HG03354 (cell line): ENCODE measurements at regions not wholly inside any gene's neighbourhood (a gene's known extent, or its start where the extent isn't known, plus 50 kb on each side); places are given as distances from the start of the nearest gene placed in this dataset.

Experiments used
- ATAC-seq: cut with Tn5 transposase; IDR thresholded peaks from one replicate; pipeline ENCODE4 v1.9.1; 2021; ENCODE audit warnings: mild to moderate bottlenecking; ENCODE audit not compliant: unreplicated experiment, poor library complexity, severe bottlenecking

DNA sequence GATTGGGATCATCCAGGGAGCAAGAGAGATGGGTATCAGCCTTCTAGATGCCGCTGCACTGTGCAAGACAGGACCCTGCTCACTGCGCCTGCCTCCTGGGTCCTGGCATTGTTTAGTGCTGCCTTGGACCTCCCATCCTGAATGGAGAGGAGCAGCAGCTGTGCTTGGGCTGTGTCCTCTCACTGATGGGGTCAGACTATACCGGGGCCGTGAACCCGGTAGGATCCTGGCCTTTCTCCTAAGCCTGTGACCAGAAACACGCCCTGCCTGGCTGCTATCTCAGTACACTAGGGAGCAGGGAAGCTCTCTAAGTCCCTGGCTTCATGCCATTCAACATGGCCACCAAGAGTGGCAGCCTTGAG lies 309.4 kb upstream of the ZNF32 start:
- ATAC-seq, result no peak

DNA sequence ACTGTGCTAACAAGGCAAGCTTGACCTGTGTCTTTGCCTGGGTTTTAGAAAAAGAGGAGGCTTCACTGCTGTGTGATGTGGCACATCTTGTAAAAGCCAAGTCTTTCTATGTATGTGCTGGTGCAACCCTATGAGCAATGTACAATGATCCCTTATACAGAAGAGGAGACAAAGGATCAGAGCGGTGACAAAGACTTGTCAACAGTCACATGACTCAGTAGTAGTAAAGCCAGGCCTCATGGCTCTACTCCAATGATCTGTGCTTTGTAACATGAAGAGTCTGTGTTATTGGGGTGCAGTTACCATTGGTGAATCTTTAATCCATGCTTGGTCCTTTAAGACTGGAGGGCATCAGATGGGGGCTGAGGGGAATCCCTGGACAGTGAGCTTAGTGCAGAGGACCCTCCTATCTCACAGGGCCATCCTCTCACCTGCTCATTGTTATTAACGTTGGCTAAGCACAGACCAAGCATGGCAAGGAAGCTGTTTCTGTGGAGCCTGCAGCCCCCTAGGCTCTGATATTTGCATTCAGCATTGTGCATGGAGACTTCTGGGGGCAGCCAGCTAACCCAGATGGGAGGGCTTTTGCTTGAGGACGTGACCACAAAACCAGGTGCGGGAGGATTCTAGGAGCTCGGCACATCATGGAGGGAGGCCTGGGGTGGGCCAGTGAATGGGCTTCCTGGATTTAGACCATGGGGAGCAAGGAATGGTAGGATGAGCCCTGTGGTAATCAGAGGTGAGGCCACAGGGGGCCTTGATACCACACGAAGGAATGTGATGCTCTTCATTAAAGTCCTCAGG lies 308.8 kb upstream of the ZNF32 start:
- ATAC-seq, result no peak

DNA sequence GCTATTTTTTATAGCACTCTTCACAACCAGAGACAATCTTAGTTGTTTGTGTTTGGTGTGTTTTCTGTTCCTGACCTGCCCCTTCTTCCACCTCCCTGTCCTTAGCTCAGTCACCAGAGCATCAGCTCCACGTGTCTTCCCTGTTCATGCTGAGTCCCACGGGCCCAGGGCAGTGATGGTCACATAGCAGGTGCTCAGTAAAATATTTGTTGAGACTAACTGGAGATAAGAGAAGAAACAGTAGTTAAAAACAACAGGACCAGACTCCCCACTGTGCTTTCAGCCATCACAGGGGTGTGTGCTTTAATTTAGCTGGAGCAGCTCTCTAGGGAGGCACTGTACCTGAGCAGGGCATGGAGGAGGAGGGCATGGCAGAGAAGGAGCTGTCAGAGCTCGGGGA lies 307.3 kb upstream of the ZNF32 start:
- no peak for ATAC-seq

DNA sequence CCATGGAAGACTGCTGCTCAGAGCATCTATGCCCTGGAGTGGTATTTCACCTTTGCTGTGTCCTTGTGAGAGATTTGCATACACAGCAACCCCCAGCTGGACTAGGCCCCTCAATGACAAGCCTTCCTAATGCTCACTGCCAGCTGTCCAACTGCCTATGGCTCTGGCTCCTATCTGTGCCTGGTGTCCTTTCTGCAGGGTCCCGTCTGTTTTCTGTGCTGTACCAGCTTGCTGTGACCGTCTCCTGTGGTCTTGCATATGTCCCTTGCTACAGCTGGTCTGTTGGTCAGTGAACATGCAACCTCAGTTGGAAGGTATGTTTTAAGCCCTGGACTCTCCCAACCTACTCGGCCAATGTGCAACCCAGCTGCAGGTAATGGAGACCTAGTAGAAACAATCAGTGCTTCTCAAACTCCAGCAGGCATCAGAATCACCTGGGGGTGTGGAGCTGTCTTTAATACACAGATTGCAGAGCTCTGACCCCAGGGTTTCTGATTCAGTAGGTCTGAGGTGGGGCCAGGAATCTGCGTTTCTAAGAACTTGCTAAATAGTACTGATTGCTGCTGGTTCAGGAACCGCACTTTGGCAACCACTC lies 306.4 kb upstream of the ZNF32 start:
- ATAC-seq, result no peak

DNA sequence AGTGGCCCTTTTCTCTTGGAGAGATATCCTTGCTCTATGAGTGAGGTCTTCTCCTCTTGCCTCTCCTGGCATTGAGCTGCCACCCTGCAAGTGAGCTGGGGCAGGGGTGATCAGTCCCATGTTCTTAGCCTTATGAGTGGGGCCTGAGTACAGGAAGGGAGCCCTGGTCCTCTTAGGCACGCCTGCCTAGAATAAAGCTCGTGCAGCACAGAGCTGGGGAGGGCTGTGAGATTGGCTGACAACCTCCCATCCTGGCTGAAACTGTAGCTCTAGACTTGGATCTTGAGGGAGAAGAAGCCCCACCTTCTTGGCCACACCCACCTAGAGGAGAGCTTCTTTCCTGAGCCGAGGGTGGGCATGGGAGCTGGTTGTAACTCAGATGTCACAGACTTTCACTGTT lies 305.0 kb upstream of the ZNF32 start:
- ATAC-seq, result no peak

DNA sequence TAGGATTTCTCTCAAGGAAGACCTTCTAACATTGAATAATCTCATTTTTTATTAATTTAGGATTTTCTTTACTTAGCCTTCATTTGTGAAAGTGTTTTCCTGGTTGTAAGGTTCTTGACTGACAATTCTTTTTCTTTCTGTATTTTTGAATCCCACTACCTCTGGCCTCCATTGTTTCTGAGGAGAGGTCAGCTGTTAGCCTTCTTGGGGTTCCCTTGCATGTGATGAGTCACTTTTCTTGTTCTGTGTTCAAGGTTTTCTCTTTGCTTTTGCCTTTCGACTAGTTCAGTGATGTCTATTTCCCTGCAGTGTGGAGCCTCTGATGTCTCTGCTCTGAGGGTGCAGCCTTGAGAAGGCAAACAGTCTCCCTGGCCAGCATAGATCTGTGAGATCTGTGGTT lies 304.1 kb upstream of the ZNF32 start:
- no peak for ATAC-seq

DNA sequence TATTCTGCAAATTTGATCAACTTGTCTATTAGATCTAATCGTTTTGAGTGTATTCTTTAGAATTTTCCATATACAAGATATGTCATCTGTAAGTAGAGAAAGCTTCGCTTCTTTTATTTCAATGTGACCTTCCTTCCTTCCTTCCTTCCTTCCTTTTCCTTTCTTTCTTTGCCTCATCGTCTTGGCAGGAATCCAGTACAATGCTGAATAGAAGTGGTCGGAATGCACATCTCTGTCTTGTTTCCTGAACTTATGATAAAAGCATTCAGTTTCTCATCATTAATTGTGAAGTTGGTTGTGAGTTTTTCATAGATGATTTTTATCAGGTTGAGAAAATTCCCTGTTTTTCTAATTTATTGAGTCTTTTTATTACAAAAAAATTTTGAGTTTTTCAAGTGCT lies 300.7 kb upstream of the ZNF32 start:
- no peak for ATAC-seq

DNA sequence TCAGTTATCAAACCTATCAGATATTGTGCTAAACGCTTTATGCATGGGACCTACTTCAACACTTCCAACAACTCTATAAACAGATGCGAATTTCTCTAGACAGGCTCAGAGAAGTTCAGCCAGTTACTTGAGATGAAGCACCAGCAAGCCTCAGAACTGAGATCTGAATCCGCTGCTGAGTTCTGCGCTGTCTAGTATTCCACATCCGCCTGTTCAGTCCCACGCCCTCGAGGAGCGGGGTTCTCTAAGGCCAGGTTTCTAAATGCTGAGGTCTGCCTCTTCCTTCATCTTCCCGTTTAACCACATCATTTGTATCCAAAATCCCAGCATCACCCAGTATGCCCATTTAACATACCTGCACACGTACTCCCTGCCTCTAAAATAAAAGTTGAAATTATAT lies 297.8 kb upstream of the ZNF32 start:
- ATAC-seq, result no peak

DNA sequence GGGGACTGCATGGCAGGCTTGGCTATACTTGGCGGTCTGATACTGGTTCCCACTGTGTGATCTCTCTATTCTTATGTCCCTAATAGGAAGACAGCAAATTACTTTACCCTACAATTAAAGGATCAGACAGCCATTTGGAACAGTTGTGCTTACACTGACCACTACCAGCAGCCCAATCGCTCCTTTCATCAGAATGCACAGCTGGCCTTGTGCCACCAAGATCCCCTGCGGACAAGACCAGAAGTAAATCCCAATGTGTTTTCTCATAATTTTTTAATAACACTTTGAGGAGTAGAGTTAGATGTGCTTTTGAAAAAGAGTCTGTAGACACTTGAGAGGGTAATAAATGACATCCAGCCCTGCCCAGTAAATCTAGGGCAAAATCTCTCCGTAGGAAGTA lies 297.2 kb upstream of the ZNF32 start:
- ATAC-seq, result no peak

DNA sequence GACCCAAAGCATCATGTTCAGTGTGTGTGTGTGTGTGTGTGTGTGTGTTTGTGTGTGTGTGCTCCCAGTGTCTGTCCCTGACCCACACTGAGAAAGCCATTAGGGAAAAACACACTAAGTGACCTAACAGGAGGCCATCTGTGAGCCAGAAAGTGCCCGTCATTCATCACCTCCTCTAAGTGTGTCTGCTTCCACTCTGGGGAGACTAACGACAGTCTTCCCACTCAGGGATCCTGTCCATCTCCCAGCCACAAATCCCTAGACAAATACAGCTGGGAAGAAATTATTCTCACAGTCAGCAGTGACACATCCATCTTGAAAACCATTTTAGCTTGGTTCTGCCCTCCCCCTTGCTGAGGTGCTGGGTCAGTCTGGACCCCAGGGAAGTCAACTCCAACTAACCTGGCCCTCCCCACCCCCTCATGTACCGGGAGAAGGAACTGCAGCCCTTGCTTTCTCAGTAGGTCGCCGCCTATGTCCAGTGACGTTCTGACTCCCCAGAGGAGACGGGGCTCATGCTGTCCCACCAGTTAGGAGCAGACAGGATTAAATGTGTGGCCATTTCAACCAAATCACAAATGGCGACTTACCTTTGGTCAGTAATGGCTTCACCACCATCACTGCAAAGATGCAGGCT lies 296.5 kb upstream of the ZNF32 start:
- no peak for ATAC-seq

DNA sequence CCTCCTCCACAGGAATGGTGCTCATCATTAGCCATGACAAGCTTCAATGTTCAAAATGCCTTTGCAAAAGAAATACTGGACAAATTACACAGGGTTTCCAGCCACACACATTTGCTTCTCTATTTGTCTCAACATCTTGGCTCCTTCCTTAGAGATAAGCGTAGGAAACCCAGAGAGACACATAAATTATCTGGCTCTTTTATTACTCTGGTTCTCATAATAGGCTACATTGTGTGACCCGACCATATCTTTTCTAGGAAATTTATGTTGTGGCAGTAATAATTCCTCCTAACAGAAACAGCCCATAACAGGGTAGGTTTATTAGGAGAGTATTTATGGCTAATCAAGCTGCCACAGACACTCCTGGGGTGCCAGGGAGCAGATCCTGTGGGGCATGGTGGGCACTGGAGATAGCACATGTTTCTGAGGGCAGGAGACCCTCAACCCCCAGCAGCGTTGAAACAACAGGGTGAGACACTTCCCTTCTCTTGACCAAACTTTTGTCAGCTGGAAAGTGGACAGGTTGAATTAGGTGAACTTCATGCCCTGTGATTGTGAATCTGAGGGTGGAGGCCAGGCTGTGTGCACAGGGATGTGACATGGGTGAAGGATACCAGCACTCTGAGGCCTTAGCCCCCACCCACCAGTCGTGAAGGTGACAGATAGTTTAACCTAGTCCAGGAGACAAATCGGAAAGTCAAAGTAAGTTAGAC lies 295.9 kb upstream of the ZNF32 start:
- no peak for ATAC-seq

DNA sequence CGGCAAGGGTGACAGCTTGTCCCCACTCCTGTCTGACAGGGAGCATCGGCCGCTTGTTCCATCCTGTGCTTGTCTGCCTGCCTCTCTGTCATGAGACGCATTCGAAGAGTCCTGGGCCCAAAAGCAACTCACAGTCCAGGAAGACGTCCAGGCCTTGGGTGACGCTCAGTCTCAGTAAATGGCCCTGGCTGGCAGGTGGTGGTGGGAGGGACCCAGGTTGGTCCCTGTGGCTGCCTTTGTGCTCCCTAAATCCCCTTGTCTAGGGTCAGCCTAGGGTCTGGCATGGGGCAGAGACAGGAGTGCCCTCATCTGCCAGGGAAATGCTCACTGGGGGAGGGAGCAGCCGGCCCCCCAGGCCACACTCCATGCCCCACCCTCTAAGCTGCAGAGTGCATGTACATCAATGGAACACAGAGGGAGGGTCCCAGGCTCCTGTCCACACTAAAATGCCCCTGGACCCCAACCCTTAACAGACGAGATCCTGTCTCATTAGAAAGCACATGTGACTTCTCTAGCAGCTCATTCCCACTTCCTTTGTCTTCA lies 295.2 kb upstream of the ZNF32 start:
- ATAC-seq, result no peak

DNA sequence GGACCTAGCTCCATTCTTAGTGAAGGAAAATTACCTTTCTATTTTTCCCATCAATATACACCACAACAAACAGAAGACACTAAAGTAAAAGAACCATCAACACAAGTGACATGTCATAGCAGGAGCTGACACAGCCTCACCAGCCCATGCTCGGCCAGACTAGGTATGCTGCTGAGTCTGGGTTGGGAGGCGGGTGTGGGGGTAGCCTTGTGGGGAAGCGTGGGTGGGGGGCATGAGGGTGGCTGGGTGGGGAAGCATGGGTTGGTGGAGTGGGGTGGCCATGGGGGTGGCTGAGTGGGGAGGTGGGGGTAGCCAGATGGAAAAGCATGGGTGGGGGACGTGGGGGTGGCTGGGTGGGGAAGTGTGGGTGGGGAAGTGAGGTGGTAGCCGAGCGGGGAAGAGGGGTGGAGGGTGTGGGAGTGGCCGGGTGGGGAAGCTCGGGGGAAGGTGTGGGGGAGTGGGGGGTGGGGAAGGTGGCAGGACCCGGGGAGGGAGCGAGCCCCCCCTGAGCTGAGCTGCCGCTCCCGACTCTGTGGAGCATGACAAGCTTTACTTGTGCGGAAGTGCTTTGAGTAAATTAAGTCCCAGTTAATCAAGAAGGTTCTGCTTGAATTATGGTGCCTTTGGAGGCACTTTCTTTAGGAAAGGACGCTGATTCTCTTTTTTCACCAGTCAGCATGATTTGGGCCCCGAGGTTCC lies 294.6 kb upstream of the ZNF32 start:
- no peak for ATAC-seq

DNA sequence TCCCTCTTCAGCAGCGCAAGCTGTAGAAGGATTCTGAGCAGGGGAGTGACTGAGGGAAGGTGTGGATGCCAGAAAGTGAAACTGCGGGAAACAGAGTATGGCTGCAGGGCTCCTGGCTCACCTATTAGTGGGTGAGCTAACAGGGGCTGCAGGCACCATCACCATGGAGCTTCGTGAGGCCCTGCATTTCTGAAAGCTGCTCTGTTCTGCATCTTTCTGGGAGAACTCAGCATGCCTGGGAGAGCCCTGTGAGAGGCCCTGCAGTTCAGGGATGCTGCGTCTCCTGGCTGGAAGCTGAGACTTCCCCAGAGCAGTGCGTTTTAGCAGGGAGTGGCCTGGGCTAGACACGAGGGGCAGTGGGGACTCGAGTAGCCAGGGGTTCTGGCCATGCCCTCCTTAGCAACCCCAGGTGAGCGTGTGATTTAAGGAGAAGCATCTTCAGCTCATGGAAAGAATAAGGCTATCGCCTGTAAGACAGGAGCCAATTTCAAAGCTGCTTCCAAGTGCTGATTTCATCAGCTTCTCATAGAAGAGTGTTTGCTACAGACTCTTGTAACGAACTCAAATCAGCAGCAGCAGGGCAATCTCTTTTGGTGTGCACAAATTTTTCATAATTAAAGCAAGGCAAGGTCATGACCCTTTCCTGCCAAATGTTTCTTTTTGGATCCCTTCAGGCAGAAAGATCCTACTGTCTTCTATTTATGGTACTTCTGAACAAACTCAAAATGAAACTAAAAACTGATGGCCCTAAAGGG lies 293.6 kb upstream of the ZNF32 start:
- no peak for ATAC-seq

DNA sequence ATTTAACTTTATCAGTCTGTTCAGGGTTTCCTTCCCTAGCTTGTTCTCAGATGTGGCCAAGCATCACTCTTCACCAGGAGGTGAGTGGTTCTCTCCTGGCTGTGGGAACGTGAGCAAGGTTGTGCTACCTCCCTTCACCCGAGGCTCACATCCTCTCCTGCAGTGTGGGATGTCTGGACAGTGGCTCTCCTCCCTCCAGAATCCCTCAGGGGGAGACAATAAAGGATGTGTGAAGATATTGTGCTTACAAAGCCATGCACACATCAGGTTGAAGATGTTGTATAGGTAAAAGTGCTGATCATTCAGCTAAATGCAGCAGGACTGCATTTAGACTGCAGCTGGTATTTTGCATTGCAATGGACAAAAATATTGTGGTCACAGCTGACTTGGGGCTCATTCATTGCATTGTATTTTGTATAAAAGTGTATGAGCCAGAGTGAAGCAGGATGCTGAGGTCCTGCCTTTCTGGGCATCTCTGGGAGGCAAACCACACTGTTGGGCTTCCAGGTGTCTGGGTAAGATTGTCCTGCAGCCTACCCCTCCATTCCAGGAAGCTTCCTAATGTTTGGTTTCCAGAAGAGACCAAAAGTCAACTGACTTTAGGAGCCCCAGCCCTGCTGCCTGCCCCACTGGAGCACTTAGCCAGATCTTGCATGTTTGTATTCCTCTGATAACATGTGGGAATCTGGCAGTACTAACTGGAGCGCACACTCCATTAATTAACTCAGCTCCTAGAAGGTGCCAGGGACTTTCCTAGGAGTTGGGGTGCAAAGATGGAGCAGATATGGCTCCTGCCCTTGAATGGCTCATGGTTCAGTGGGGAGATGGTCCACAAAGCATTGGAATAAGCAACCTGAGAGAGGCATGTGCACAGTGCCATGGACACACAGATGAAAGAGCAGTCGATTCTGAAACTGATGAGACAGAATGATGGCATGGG lies 292.5 kb upstream of the ZNF32 start:
- no peak for ATAC-seq

DNA sequence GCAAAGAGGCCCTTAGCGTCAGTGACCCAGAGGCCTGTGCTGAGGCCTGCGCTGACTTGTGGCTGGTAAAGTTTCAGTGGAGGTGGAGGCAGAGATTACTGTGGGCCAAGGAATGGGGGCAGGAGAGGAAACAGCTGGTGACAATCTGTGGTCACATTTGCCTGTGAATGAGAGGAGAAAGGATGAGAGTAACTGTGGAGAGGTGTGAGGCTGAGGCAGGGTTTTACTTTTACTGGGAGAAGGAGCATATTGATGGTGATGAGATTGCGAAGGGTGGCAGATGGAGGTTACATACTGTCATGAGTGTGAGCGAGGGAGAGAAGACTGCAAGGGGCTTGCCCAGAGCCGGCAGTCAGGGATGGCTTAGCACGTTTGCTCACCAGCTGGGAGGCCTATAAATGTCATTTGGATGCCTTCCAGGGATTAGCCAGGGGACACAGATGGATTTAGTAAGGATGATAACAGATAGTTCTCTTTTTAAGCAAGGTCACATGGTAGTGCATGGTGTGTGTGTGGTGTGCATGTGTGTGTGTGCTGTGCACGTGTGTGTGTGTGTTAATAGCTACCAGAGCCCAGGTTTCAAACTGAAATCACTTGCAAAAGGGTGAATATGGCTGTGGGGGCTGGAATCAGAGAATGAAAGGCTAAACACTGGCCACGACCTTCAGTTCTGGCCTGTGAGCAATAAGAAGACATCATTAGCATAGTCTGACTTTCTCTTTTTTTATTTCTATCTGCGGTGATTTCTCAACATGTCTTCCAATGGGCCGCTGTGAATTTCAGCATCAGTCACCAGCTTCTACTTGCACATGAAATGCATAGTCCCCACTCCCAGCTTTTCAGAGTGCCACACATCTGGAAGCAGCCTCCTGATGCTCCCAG lies 291.5 kb upstream of the ZNF32 start:
- no peak for ATAC-seq

DNA sequence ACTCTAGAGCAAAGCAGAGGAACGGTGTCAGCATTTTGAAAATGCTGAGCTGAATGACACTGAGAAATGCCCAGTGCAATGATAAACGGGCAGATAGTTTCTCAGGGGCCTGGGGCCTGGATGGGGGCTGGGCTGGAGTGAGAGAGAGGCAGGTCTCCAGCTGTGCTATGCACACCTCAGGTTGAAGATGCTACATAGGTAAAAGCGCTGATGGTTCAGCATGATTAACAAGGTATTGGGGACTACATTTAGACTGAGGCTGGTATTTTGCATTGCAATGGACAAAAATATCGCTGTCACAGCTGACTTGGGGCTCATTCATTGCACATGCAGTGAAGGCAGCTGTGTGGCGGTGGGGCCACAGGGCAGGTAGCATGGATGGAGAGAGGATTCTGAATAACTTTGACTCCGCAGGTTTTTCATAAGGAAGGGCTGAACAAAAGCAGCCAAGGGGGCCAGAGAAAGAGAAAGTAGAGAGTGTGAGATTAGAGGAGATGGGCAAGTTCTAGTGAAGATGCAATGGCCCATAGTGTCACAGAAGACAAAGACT lies 290.8 kb upstream of the ZNF32 start:
- ATAC-seq, result no peak
